Gastrocnemius medialis (tissue), 4 donors: ENCODE measurements at regions not wholly inside any gene's neighbourhood (a gene's known extent, or its start where the extent isn't known, plus 50 kb on each side); places are given as distances from the start of the nearest gene placed in this dataset.
"Not testable (repeated sequence)": the region's sequence is repeated elsewhere in the genome, so short reads cannot be mapped to it uniquely, and the experiment has no call there.

Experiments
- ATAC-seq, 2 donors: fragments of 150-250 bp; one replicate each; pipeline ENCODE4 v1.9.1; 2016
- DNase-seq, 2 donors: peaks; one replicate each; pipeline ENCODE4 v3.0.0-alpha.2; 2019
- H3K27ac ChIP-seq, 4 donors: fragments of 200-600 bp; sonication (generic); 1 replicate in 1 of 4; 2 replicates in 3 of 4; pipeline ENCODE4 v1.5.1; 2016 to 2018; ENCODE audit warnings: mild to moderate bottlenecking in 2 of 4, moderate library complexity in 1 of 4
- H3K27me3 ChIP-seq, 3 donors: fragments of 200-600 bp; sonication (generic) in 2 of 3; 1 replicate in 1 of 3; 2 replicates in 2 of 3; pipeline versions ENCODE4 v1.5.1 to v1.6.0; 2016 to 2019; ENCODE audit warnings: mild to moderate bottlenecking in 1 of 3, moderate library complexity in 1 of 3
- H3K36me3 ChIP-seq, 2 donors: fragments of 200-600 bp; sonication (generic) in 1 of 2; one replicate each; pipeline ENCODE4 v1.5.1; 2017 to 2018
- H3K4me1 ChIP-seq, 2 donors: fragments of 200-600 bp; sonication (generic) in 1 of 2; one replicate each; pipeline ENCODE4 v1.5.1; 2016 to 2017; ENCODE audit warnings: mild to moderate bottlenecking in 2 of 2
- H3K4me3 ChIP-seq, 4 donors: fragments of 200-600 bp; sonication (generic) in 3 of 4; 1 replicate in 1 of 4; 2 replicates in 3 of 4; pipeline ENCODE4 v1.5.1; 2016 to 2019; ENCODE audit warnings: mild to moderate bottlenecking in 2 of 4
- H3K9me3 ChIP-seq, 3 donors: fragments of 200-600 bp; sonication (generic) in 2 of 3; 1 replicate in 1 of 3; 2 replicates in 2 of 3; pipeline ENCODE4 v1.5.1; 2016 to 2019
- CTCF ChIP-seq, 5 experiments: fragments of 450-650 bp in 3 of 5; fragments of 200-600 bp in 2 of 5; sonication (generic) in 2 of 5; IDR thresholded peaks in 4 of 5; conservative IDR thresholded peaks in 1 of 5; 1 replicate in 4 of 5; 2 replicates in 1 of 5; pipeline ENCODE4 v1.5.1; 2016 to 2019; ENCODE audit warnings: antibody characterized with exemption in 5 of 5, mild to moderate bottlenecking in 3 of 5, moderate library complexity in 3 of 5
- POLR2A ChIP-seq, 2 donors: fragments of 450-650 bp; IDR thresholded peaks; one replicate each; pipeline ENCODE4 v1.6.1; 2017; ENCODE audit warnings: antibody characterized with exemption in 2 of 2, mild to moderate bottlenecking in 2 of 2, moderate library complexity in 2 of 2
- in situ Hi-C, 4 donors: fragments of 200-750 bp; cut with MboI; loops; one replicate each; pipeline versions ENCODE4 v1.15.0 to v1.8.0; 2017; ENCODE audit warnings: low sequenced_read_pairs in 4 of 4
- intact Hi-C: fragments of 100-400 bp; cut with DNase I; formaldehyde crosslinking; loops from one replicate; pipeline ENCODE4 v1.15.1; 2023; ENCODE audit warnings: low total_unique reads

- in situ Hi-C loops (no loop called here), intact Hi-C loops (no loop called here)
- no peak overlapping the region for H3K4me3 ChIP-seq
- no peaks in the 10 kb centered on the region for H3K9me3 ChIP-seq
- no peak for ATAC-seq
- no peaks in the 10 kb centered on the region for H3K36me3 ChIP-seq
- no peak for DNase-seq
- no peak overlapping the region for H3K27ac ChIP-seq
- no peaks in the 10 kb centered on the region for H3K27me3 ChIP-seq
- TF ChIP-seq POLR2A (IDR thresholded peaks at IDR 0.05) (no peak), CTCF (IDR thresholded peaks at IDR 0.05 in 4 of 5, conservative IDR thresholded peaks at IDR 0.05 in 1 of 5) (no peak)
- no peaks in the 10 kb centered on the region for H3K4me1 ChIP-seq
These were observed 1533.5 kb upstream of the ADGRL3 start for GRCh38 chr4:59666645-59667044.

- intact Hi-C loops = no loop called here
- H3K27me3 ChIP-seq = no peaks in the 10 kb centered on the region
- no peak for ATAC-seq
These were observed 1529.1 kb upstream of the ADGRL3 start for GRCh38 chr4:59671037-59671436.

GRCh38 chr4:59676389-59676788 lies 1523.7 kb upstream of the ADGRL3 start:
- in situ Hi-C loops (no loop called here), intact Hi-C loops (no loop called here)
- no peak overlapping the region for H3K27ac ChIP-seq
- no peaks in the 10 kb centered on the region for H3K9me3 ChIP-seq
- H3K4me1 ChIP-seq = no peaks in the 10 kb centered on the region
- no peak for DNase-seq
- no peaks in the 10 kb centered on the region for H3K27me3 ChIP-seq
- H3K4me3 ChIP-seq = no peak overlapping the region
- no peak for TF ChIP-seq CTCF (IDR thresholded peaks at IDR 0.05 in 4 of 5, conservative IDR thresholded peaks at IDR 0.05 in 1 of 5)
- no peak for TF ChIP-seq POLR2A (IDR thresholded peaks at IDR 0.05)
- ATAC-seq = no peak
- no peaks in the 10 kb centered on the region for H3K36me3 ChIP-seq

More at GRCh38 chr4:59671037-59671436, 1529.1 kb upstream of the ADGRL3 start:
- Histone ChIP-seq H3K27ac (no peak overlapping the region), H3K9me3 (no peaks in the 10 kb centered on the region), H3K36me3 (no peaks in the 10 kb centered on the region), H3K4me3 (no peak overlapping the region), H3K4me1 (no peaks in the 10 kb centered on the region)
- in situ Hi-C loops = no loop called here
- DNase-seq = no peak
- TF ChIP-seq POLR2A (IDR thresholded peaks at IDR 0.05) = no peak

GRCh38 chr4:59676992-59677391 lies 1523.1 kb upstream of the ADGRL3 start:
- H3K4me1 ChIP-seq, H3K9me3 ChIP-seq, DNase-seq, ATAC-seq, in situ Hi-C loops, H3K27me3 ChIP-seq, H3K27ac ChIP-seq, intact Hi-C loops, H3K36me3 ChIP-seq, H3K4me3 ChIP-seq: not testable (repeated sequence)

GRCh38 chr4:59685626-59686025 lies 1514.5 kb upstream of the ADGRL3 start:
- Histone ChIP-seq H3K36me3 (no peaks in the 10 kb centered on the region), H3K4me3 (no peak overlapping the region), H3K27me3 (no peaks in the 10 kb centered on the region), H3K9me3 (no peaks in the 10 kb centered on the region), H3K4me1 (no peaks in the 10 kb centered on the region), H3K27ac (no peak overlapping the region)
- no peak for TF ChIP-seq POLR2A (IDR thresholded peaks at IDR 0.05)
- in situ Hi-C loops (no loop called here), intact Hi-C loops (no loop called here)
- no peak for DNase-seq
- no peak for ATAC-seq

- Histone ChIP-seq H3K4me3 (no peak overlapping the region), H3K36me3 (no peaks in the 10 kb centered on the region), H3K27me3 (no peaks in the 10 kb centered on the region), H3K27ac (no peak overlapping the region), H3K4me1 (no peaks in the 10 kb centered on the region), H3K9me3 (no peaks in the 10 kb centered on the region)
- in situ Hi-C loops = no loop called here
- ATAC-seq (no peak), DNase-seq (no peak)
- no peak for TF ChIP-seq POLR2A (IDR thresholded peaks at IDR 0.05)
- no peak for TF ChIP-seq CTCF (IDR thresholded peaks at IDR 0.05 in 4 of 5, conservative IDR thresholded peaks at IDR 0.05 in 1 of 5)
- intact Hi-C loops = no loop called here
These were observed 1511.0 kb upstream of the ADGRL3 start for GRCh38 chr4:59689149-59689548.
